Brain microvascular endothelial cell (primary cell): ENCODE measurements at regions not wholly inside any gene's neighbourhood (a gene's known extent, or its start where the extent isn't known, plus 50 kb on each side); places are given as distances from the start of the nearest gene placed in this dataset.

Experiments used
- DNase-seq: peaks from one replicate; pipeline ENCODE4 v3.0.0-alpha.2; 2020
- H3K27ac ChIP-seq: fragments of 250-450 bp; sonication (Bioruptor Pico); 2 replicates; pipeline ENCODE4 v1.5.1; 2020; ENCODE audit warnings: mild to moderate bottlenecking, moderate library complexity
- H3K27me3 ChIP-seq: fragments of 250-450 bp; sonication (Bioruptor Pico); replicated peaks from 2 replicates; pipeline ENCODE4 v1.5.1; 2020; ENCODE audit warnings: mild to moderate bottlenecking
- H3K36me3 ChIP-seq: fragments of 250-450 bp; sonication (Bioruptor Pico); replicated peaks from 2 replicates; pipeline ENCODE4 v1.5.1; 2020; ENCODE audit warnings: mild to moderate bottlenecking
- H3K4me3 ChIP-seq: 2 replicates; pipeline ENCODE4 v1.5.1; 2011; ENCODE audit warnings: low read depth, mild to moderate bottlenecking, control low read depth, low read length, moderate library complexity
- CTCF ChIP-seq: IDR thresholded peaks from 2 replicates; pipeline ENCODE4 v1.5.1; 2011; ENCODE audit warnings: low read depth, mild to moderate bottlenecking, moderate library complexity, low read length, control low read depth, inconsistent platforms; ENCODE audit errors: missing control alignments
- in situ Hi-C: cut with HindIII; loops from 2 replicates; pipeline ENCODE4 v1.10.0; 2017; ENCODE audit warnings: low sequenced_read_pairs, low pct_ligation_motif_present

- Histone ChIP-seq H3K27me3 (no peaks in the 10 kb centered on the region), H3K27ac (no peak overlapping the region), H3K4me3 (no peak overlapping the region), H3K36me3 (no peaks in the 10 kb centered on the region)
- in situ Hi-C loops, result no loop called here
- TF ChIP-seq CTCF, result no peak
- DNase-seq, result no peak
These were observed 197.2 kb downstream of the KIF26A start for GRCh38 chr14:104335611-104336010.

- in situ Hi-C loops, result no loop called here
- Histone ChIP-seq H3K27ac (no peak overlapping the region), H3K27me3 (no peaks in the 10 kb centered on the region), H3K4me3 (no peak overlapping the region), H3K36me3 (no peaks in the 10 kb centered on the region)
- DNase-seq, result no peak
- TF ChIP-seq CTCF, result no peak
These were observed 199.0 kb downstream of the KIF26A start for GRCh38 chr14:104337351-104337750.

GRCh38 chr14:104339361-104339760, 201.0 kb downstream of the KIF26A start:
- no peak for DNase-seq
- Histone ChIP-seq H3K36me3 (no peaks in the 10 kb centered on the region), H3K4me3 (no peak overlapping the region), H3K27me3 (no peaks in the 10 kb centered on the region), H3K27ac (no peak overlapping the region)
- no peak for TF ChIP-seq CTCF
- in situ Hi-C loops, result no loop called here

GRCh38 chr14:104339829-104340228, 201.4 kb downstream of the KIF26A start:
- no peak for DNase-seq
- Histone ChIP-seq H3K27me3 (no peaks in the 10 kb centered on the region), H3K36me3 (no peaks in the 10 kb centered on the region), H3K27ac (no peak overlapping the region), H3K4me3 (no peak overlapping the region)
- TF ChIP-seq CTCF, result no peak
- in situ Hi-C loops, result no loop called here

- H3K27me3 ChIP-seq, result no peaks in the 10 kb centered on the region
- in situ Hi-C loops, result no loop called here
- peak; percentile 3 for DNase-seq
These were observed 203.4 kb downstream of the KIF26A start for GRCh38 chr14:104341532-104342434.

More at GRCh38 chr14:104341532-104342434, 203.4 kb downstream of the KIF26A start:
- H3K27ac ChIP-seq, result no peak overlapping the region
- H3K4me3 ChIP-seq, result no peak overlapping the region
- no peaks in the 10 kb centered on the region for H3K36me3 ChIP-seq
- peak; percentile 14 for TF ChIP-seq CTCF
